Thymus (tissue), 11 donors: ENCODE measurements at regions not wholly inside any gene's neighbourhood (a gene's known extent, or its start where the extent isn't known, plus 50 kb on each side); places are given as distances from the start of the nearest gene placed in this dataset.

Experiments
- DNase-seq, 9 donors: peaks; one replicate each; pipeline ENCODE4 v3.0.0-alpha.2; 2013; ENCODE audit warnings: low spot score in 9 of 9, low read depth in 6 of 9, missing footprints in 1 of 9
- H3K27ac ChIP-seq, 2 donors: one replicate each; pipeline ENCODE4 v1.5.1; 2013; ENCODE audit warnings: control low read depth in 1 of 2, low read depth in 1 of 2, low read length in 1 of 2, mild to moderate bottlenecking in 1 of 2, moderate library complexity in 1 of 2
- H3K27me3 ChIP-seq, 2 donors: one replicate each; pipeline ENCODE4 v1.5.1; 2013; ENCODE audit warnings: low read length in 1 of 2; ENCODE audit not compliant: control insufficient read depth in 2 of 2, insufficient read depth in 1 of 2
- H3K36me3 ChIP-seq, 2 donors: one replicate each; pipeline ENCODE4 v1.5.1; 2013; ENCODE audit warnings: low read length in 1 of 2, mild to moderate bottlenecking in 1 of 2, moderate library complexity in 1 of 2; ENCODE audit not compliant: control insufficient read depth in 2 of 2, insufficient read depth in 2 of 2
- H3K4me1 ChIP-seq, 2 donors: one replicate each; pipeline ENCODE4 v1.5.1; 2013; ENCODE audit warnings: low read length in 2 of 2; ENCODE audit not compliant: control insufficient read depth in 2 of 2, insufficient read depth in 2 of 2
- H3K4me3 ChIP-seq, 2 donors: one replicate each; pipeline ENCODE4 v1.5.1; 2013; ENCODE audit warnings: low read length in 2 of 2, control low read depth in 1 of 2, mild to moderate bottlenecking in 1 of 2
- H3K9me3 ChIP-seq, 2 donors: one replicate each; pipeline ENCODE4 v1.5.1; 2013; ENCODE audit warnings: low read length in 1 of 2, mild to moderate bottlenecking in 1 of 2; ENCODE audit not compliant: control insufficient read depth in 2 of 2, insufficient read depth in 1 of 2
- WGBS: extraction: QIAGEN DNeasy Blood & Tissue Kit; methylation state at CpG from one replicate; pipeline ENCODE4 v1.1.7; 2013; 5-methylcytosine and 5-hydroxymethylcytosine counted together
- donor health status: healthy.

DNA sequence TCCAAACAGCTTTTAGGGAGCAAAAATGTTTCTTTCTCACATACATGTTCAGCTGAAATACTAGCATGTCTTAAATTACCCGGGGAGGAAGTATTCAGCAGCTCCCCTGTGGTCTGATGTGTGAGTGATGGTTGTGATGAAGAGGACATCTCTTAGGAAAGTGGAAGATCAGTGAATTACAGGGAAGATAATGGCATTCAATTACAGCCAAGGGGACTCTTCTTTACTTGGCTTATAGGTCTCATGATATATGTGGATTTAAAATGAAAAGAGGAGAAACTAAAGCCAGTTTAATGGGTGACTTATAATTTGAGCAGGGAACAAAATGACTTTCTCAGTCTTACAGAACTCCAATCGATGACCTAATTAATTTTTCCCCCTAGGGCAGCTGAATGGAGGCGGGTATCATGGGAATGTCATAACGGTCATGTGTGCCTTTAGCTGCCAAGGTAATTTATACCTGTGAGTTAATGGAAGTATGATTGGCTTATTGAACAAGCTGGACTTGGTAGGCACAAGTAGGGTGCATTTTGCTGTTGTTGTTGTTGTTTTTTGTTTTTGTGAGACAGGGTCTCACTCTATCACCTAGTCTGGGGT is 198.8 kb downstream of the HIPK3 start:
- Histone ChIP-seq H3K9me3 (peaks cover 0 to 2% of the 10 kb centered on the region in 2 donors), H3K4me3 (no peak overlapping the region), H3K4me1 (no peaks in the 10 kb centered on the region), H3K36me3 (no peaks in the 10 kb centered on the region), H3K27ac (no peak overlapping the region), H3K27me3 (no peaks in the 10 kb centered on the region)
- WGBS: 91% methylated on average over 4 of the region's 4 CpGs
- no peak for DNase-seq

DNA sequence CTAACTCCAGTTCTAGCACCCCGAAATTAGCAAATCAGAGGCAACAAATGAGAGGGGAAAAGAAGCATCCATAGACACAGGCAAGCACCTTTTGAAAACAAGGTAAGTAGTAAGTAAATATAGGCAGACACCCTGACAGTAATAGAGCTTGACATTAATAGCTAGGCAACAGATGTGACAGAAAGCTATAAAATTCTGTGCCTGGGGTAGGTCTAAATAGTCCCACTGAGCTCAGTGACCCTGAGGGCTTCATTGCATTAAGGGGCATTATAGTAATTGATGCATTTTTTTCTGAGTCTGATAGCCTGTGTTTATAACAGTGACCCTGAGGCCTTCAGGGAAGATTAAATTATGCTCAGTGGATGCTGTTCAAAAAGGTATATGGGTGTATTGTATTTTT is 197.1 kb downstream of the HIPK3 start:
- 51% methylated on average over 1 of the region's 1 CpG for WGBS
- Histone ChIP-seq H3K27me3 (no peaks in the 10 kb centered on the region), H3K4me3 (no peak overlapping the region), H3K4me1 (no peaks in the 10 kb centered on the region), H3K27ac (no peak overlapping the region), H3K36me3 (no peaks in the 10 kb centered on the region), H3K9me3 (peaks cover 0 to 2% of the 10 kb centered on the region in 2 donors)
- DNase-seq: no peak

DNA sequence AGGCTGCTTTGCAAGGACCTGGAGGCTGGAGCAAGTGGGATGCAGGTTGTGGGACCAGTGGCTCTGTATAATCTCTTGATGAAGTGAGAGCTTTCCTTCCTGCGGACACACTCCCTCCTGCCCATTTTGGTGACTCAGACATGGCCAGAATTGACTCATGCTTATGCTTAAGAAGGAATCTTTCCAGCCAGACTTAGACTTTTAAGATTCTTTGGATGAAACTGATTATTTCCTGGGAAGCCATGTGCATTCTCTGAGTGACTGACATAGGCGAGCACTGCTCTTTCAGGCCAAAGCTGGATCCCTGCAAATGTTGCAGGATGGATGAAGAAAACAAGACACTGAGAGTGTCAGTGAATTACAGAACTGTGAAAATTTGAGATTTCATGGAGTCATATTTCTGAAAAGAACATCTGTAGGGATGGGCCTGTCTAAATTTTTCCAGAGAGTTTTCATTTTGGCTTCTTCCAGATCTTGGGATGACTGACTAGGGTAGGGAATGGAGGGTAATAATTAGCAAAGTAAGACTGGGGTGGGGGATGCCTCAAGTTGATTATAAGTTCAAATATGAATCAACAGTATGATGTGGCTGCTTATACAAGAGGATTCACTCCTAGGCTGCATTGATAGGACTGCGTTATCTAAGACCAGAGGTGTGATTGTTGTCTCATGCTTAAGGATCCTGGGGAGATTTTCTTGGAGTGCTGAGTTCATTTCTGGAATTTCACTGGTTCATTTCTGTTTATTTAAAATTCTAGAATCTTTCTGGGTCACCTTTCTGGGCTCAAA is 195.8 kb downstream of the HIPK3 start:
- WGBS: 95% methylated on average over 3 of the region's 3 CpGs
- H3K27me3 ChIP-seq: no peaks in the 10 kb centered on the region
- H3K9me3 ChIP-seq: peaks cover 0 to 2% of the 10 kb centered on the region in 2 donors
- no peaks in the 10 kb centered on the region for H3K36me3 ChIP-seq
- no peak overlapping the region for H3K4me3 ChIP-seq
- no peaks in the 10 kb centered on the region for H3K4me1 ChIP-seq
- H3K27ac ChIP-seq: no peak overlapping the region
- no peak for DNase-seq

DNA sequence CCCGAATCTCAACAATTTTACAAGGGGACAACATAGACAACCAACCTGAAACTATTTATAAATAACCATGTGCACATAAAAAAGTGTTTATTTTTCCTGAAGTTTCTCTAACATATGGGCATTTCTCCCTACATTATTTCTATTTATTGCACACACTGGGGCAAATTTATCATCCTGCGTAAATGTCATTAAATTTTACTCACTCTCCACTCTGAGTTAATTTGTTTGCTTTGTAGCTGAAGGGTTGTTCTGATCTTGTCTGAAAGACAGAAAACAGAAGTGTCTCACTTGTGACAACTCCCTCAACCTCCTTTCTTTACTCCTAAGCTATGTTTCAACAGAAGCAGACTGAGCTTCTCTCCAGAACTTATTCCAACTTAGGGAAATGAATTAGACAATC is 194.2 kb downstream of the HIPK3 start:
- Histone ChIP-seq H3K27me3 (no peaks in the 10 kb centered on the region), H3K4me1 (no peaks in the 10 kb centered on the region), H3K4me3 (no peak overlapping the region), H3K9me3 (no peaks in the 10 kb centered on the region), H3K27ac (no peak overlapping the region), H3K36me3 (no peaks in the 10 kb centered on the region)
- DNase-seq: no peak
- 81% methylated on average over 2 of the region's 2 CpGs for WGBS

DNA sequence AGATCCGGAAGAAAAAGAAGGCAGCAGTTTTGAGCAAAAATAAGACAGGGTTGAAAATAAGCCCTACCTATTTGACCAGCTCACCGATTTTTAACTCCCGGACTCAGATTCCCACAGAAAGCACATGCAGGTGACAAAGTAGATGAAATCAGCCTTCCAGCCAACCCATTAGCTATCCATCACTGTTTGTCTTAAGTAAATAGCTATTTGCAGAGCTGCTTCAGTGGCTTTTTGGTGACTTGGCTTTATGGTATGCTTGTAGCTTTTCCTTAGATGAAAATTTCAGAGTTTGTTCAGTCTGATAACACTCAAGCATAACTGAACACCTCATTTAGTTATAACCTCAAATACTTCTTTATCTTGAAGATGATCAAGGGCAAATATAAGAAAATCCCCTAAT is 192.6 kb downstream of the HIPK3 start:
- H3K27me3 ChIP-seq: no peaks in the 10 kb centered on the region
- H3K9me3 ChIP-seq: no peaks in the 10 kb centered on the region
- H3K36me3 ChIP-seq: no peaks in the 10 kb centered on the region
- H3K4me3 ChIP-seq: no peak overlapping the region
- H3K27ac ChIP-seq: no peak overlapping the region
- no peak for DNase-seq
- H3K4me1 ChIP-seq: no peaks in the 10 kb centered on the region
- 89% methylated on average over 3 of the region's 3 CpGs for WGBS

DNA sequence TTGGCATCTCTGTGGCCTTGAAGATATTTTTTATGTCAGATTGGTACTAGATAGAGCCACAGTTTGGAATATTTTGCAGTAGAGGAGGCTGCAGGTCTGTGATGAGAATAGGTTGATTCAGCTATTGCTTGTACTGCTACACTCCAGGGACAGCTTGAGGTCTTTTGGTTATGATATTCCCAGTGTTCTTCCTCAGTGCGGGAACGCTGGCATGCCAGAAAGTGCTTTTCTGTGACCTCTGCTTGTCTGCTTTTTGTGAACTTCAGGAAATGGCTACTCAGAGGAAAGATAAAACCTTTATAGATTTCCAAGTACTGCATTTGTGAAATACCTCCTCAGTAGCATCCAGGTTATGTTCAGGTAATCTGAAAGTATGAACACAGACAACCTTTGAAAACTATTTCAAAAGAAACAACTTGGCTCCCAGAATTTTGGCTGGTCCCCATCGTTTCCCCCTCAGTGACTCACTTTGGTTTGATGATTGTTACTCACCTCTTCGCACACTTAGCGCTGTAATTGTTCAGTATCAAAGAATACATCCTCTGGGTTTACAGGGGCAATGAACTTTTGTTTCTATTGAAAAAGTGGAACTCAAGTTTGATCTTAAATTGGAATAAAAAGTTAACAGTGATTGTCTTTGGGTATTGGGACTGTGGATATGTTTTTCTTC is 191.4 kb downstream of the HIPK3 start:
- no peaks in the 10 kb centered on the region for H3K27me3 ChIP-seq
- DNase-seq: no peak
- no peaks in the 10 kb centered on the region for H3K9me3 ChIP-seq
- H3K36me3 ChIP-seq: no peaks in the 10 kb centered on the region
- H3K4me3 ChIP-seq: no peak overlapping the region
- H3K4me1 ChIP-seq: no peaks in the 10 kb centered on the region
- no peak overlapping the region for H3K27ac ChIP-seq
- WGBS: 91% methylated on average over 5 of the region's 5 CpGs

DNA sequence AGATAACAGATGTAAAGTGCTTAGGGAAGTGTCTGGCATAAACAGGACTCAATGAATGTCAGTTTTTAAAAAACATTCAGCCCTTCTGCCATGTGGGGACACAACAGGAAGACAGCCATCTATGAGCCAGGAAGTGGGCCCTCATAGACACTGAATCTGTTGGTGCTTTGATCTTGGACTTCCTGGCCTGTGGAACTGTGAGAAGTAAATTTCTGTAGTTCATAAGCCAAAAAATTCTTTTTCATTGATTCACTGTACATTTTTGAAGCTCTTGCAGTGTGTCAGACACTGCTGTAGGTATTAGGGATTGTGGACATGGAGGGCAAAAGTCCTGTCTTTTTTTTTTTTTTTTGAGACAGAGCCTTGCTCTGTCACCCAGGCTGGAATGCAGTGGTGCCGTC is 188.6 kb downstream of the HIPK3 start:
- WGBS: 90% methylated on average over 1 of the region's 1 CpG
- Histone ChIP-seq H3K9me3 (no peaks in the 10 kb centered on the region), H3K36me3 (no peaks in the 10 kb centered on the region), H3K27me3 (no peaks in the 10 kb centered on the region), H3K4me3 (no peak overlapping the region), H3K27ac (no peak overlapping the region), H3K4me1 (no peaks in the 10 kb centered on the region)
- DNase-seq: no peak

DNA sequence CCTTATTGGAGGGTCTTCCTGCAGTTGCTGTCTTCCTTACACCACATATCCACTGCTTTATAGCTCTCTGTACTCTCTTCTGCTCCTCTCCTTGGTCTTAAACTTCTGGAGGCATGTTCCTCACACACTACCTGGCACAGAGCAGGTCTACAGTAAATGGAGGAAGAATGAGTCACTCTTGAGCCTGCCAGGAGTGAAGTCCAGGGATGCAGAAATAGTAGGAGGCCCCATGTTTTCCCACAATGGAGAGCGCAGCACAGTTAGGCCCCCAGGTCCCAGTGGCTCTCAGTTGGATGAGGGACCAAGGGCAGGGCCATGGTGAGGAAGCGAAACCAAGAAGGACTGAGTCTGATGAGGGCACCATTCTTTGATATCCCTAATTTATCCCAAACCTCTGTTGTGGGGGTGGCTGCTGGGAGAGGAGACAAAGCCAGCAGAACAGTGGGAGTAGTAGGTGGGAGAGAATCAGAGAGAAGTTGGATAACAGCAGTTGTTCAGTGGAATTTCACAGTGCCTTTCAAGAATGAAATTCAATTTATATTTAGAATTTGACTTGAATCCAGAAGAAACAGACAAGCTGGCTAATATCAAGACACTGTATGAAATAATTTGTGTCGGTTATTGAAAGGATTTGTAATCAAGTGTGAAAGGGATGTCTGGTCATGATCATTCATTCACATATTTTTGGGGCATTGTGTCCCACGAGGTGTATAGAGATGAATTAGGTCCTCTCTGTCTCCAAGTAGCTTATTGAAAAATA is 187.8 kb downstream of the HIPK3 start:
- H3K9me3 ChIP-seq: no peaks in the 10 kb centered on the region
- no peaks in the 10 kb centered on the region for H3K27me3 ChIP-seq
- no peaks in the 10 kb centered on the region for H3K36me3 ChIP-seq
- H3K4me1 ChIP-seq: no peaks in the 10 kb centered on the region
- WGBS: 95% methylated on average over 4 of the region's 4 CpGs
- no peak overlapping the region for H3K4me3 ChIP-seq
- no peak overlapping the region for H3K27ac ChIP-seq
- no peak for DNase-seq

DNA sequence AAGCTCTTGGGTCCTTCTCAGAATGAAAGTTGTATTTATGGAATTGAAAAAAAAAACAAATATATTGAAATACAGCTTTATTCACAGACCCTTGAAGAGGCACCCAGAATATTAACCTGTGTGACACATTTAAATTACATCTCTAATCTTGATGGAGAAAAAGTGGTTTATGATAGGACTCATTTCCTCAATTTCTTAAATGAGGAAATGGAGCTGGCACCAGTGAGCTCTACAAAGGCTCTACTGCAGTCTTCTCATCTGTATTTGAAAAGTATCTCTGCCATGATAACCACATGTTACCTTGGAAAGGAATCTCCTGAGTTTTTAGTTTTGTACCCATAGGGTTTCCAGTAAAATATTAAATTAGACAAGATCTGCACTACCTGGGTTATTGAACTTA is 186.5 kb downstream of the HIPK3 start:
- Histone ChIP-seq H3K9me3 (no peaks in the 10 kb centered on the region), H3K4me3 (no peak overlapping the region), H3K27me3 (no peaks in the 10 kb centered on the region), H3K27ac (no peak overlapping the region), H3K36me3 (no peaks in the 10 kb centered on the region), H3K4me1 (no peaks in the 10 kb centered on the region)
- no peak for DNase-seq
